ENCODE measurements at regions not wholly inside any gene's neighbourhood (a gene's known extent, or its start where the extent isn't known, plus 50 kb on each side); places are given as distances from the start of the nearest gene placed in this dataset.
"Not testable (repeated sequence)": the region's sequence is repeated elsewhere in the genome, so short reads cannot be mapped to it uniquely, and the experiment has no call there.

- DNase-seq: not testable (repeated sequence)
Observed at GRCh38 chr1:209173796-209174195, 409.7 kb upstream of the CAMK1G start.

GRCh38 chr1:209176866-209177430 is 406.6 kb upstream of the CAMK1G start:
- no peak for DNase-seq

- no peak for DNase-seq
Observed at GRCh38 chr1:209183195-209183594, 400.3 kb upstream of the CAMK1G start.

- no peak for DNase-seq
Observed at GRCh38 chr1:209187589-209187988, 395.9 kb upstream of the CAMK1G start.

- peak; percentile 14 for DNase-seq
Observed at GRCh38 chr1:209190591-209191261, 392.8 kb upstream of the CAMK1G start.

GRCh38 chr1:209191262-209191634 is 392.3 kb upstream of the CAMK1G start:
- no peak for DNase-seq

GRCh38 chr1:209196140-209196539 is 387.4 kb upstream of the CAMK1G start:
- no peak for DNase-seq

- DNase-seq: no peak
Observed at GRCh38 chr1:209198961-209199750, 384.4 kb upstream of the CAMK1G start.

- no peak for DNase-seq
Observed at GRCh38 chr1:209199822-209200221, 383.7 kb upstream of the CAMK1G start.

- DNase-seq: not testable (repeated sequence)
Observed at GRCh38 chr1:209202321-209202720, 381.2 kb upstream of the CAMK1G start.

GRCh38 chr1:209202830-209203532 is 380.5 kb upstream of the CAMK1G start:
- DNase-seq: peak; percentile 49

- no peak for DNase-seq
Observed at GRCh38 chr1:209203533-209203895, 380.0 kb upstream of the CAMK1G start.

GRCh38 chr1:209205039-209205438 is 378.5 kb upstream of the CAMK1G start:
- DNase-seq: no peak

- no peak for DNase-seq
Observed at GRCh38 chr1:209207126-209207700, 376.3 kb upstream of the CAMK1G start.

- peak; percentile 61 for DNase-seq
Observed at GRCh38 chr1:209207701-209208286, 375.7 kb upstream of the CAMK1G start.

- no peak for DNase-seq
Observed at GRCh38 chr1:209208648-209209047, 374.9 kb upstream of the CAMK1G start.

- DNase-seq: no peak
Observed at GRCh38 chr1:209213989-209214388, 369.5 kb upstream of the CAMK1G start.

GRCh38 chr1:209215826-209216225 is 367.7 kb upstream of the CAMK1G start:
- no peak for DNase-seq

- DNase-seq: no peak
Observed at GRCh38 chr1:209218113-209218512, 365.4 kb upstream of the CAMK1G start.

- DNase-seq: no peak
Observed at GRCh38 chr1:209218981-209219380, 364.5 kb upstream of the CAMK1G start.

GRCh38 chr1:209219791-209220524 is 363.6 kb upstream of the CAMK1G start:
- peak; percentile 24 for DNase-seq
